ENCODE measurements at regions not wholly inside any gene's neighbourhood (a gene's known extent, or its start where the extent isn't known, plus 50 kb on each side); places are given as distances from the start of the nearest gene placed in this dataset.

DNA sequence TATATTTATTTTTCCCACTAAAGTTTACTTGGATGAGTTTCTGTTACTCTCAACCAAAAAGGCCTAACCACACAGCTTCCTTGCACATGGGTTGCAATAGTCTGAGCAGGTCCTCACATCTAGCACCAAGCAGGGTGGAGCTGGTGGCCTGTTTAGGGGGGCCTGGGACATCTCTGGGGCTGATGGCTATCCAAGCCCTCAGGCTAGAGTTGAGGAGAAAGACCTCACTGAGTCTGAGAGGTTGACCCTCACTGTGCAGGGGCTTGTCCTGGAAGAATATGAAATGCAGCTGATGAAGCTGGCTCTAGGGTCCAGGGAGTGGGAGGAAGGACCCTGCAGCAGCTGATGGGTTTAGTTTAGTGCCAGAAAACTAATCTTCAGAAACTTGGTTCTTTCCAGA is 217.1 kb upstream of the MVB12B start:
- TF ChIP-seq EP300 (conservative IDR thresholded peaks at IDR 0.05; ENCODE audit: poor library complexity, severe bottlenecking): no peak
- TF ChIP-seq POLR2AphosphoS5 (IDR thresholded peaks at IDR 0.05): no peak
- TF ChIP-seq, protein P1, sequence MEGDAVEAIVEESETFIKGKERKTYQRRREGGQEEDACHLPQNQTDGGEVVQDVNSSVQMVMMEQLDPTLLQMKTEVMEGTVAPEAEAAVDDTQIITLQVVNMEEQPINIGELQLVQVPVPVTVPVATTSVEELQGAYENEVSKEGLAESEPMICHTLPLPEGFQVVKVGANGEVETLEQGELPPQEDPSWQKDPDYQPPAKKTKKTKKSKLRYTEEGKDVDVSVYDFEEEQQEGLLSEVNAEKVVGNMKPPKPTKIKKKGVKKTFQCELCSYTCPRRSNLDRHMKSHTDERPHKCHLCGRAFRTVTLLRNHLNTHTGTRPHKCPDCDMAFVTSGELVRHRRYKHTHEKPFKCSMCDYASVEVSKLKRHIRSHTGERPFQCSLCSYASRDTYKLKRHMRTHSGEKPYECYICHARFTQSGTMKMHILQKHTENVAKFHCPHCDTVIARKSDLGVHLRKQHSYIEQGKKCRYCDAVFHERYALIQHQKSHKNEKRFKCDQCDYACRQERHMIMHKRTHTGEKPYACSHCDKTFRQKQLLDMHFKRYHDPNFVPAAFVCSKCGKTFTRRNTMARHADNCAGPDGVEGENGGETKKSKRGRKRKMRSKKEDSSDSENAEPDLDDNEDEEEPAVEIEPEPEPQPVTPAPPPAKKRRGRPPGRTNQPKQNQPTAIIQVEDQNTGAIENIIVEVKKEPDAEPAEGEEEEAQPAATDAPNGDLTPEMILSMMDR (IDR thresholded peaks at IDR 0.05; ENCODE audit: poor library complexity, severe bottlenecking): no peak
- TF ChIP-seq TAF1 (IDR thresholded peaks at IDR 0.05; ENCODE audit: low read depth): no peak
- TF ChIP-seq, protein P2, sequence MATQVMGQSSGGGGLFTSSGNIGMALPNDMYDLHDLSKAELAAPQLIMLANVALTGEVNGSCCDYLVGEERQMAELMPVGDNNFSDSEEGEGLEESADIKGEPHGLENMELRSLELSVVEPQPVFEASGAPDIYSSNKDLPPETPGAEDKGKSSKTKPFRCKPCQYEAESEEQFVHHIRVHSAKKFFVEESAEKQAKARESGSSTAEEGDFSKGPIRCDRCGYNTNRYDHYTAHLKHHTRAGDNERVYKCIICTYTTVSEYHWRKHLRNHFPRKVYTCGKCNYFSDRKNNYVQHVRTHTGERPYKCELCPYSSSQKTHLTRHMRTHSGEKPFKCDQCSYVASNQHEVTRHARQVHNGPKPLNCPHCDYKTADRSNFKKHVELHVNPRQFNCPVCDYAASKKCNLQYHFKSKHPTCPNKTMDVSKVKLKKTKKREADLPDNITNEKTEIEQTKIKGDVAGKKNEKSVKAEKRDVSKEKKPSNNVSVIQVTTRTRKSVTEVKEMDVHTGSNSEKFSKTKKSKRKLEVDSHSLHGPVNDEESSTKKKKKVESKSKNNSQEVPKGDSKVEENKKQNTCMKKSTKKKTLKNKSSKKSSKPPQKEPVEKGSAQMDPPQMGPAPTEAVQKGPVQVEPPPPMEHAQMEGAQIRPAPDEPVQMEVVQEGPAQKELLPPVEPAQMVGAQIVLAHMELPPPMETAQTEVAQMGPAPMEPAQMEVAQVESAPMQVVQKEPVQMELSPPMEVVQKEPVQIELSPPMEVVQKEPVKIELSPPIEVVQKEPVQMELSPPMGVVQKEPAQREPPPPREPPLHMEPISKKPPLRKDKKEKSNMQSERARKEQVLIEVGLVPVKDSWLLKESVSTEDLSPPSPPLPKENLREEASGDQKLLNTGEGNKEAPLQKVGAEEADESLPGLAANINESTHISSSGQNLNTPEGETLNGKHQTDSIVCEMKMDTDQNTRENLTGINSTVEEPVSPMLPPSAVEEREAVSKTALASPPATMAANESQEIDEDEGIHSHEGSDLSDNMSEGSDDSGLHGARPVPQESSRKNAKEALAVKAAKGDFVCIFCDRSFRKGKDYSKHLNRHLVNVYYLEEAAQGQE (IDR thresholded peaks at IDR 0.05; ENCODE audit: borderline replicate concordance): no peak
- no peak for TF ChIP-seq MXI1 (conservative IDR thresholded peaks at IDR 0.05; ENCODE audit: poor library complexity, severe bottlenecking)
- TF ChIP-seq SMC3 (conservative IDR thresholded peaks at IDR 0.05; ENCODE audit: poor library complexity): no peak
- no peak for TF ChIP-seq EZH2 (IDR thresholded peaks at IDR 0.05; ENCODE audit: borderline replicate concordance, insufficient read depth, low read length, poor library complexity, severe bottlenecking)
- TF ChIP-seq RAD21 (conservative IDR thresholded peaks at IDR 0.05): no peak
- Histone ChIP-seq H3F3A (ENCODE audit: insufficient read depth, low read length, poor library complexity, severe bottlenecking) (no peaks in the 10 kb centered on the region), H3K9me2 (ENCODE audit: insufficient read depth, low read length) (no peaks in the 10 kb centered on the region), H3K4me2 (ENCODE audit: low read length) (no peak overlapping the region), H2AFZ (ENCODE audit: low read depth, low read length) (no peak overlapping the region), H3K9me3 (ENCODE audit: low read length) (no peaks in the 10 kb centered on the region), H3K27me3 (ENCODE audit: insufficient read depth, low read depth, low read length) (no peaks in the 10 kb centered on the region), H3K27ac (ENCODE audit: low read length) (no peak overlapping the region), H3K79me2 (replicated peaks; ENCODE audit: insufficient read depth, low read length) (no peaks in the 10 kb centered on the region), H4K20me1 (ENCODE audit: insufficient read depth) (no peaks in the 10 kb centered on the region), H3K9ac (ENCODE audit: low read length) (no peak overlapping the region), H3K4me3 (ENCODE audit: low read length) (no peak overlapping the region), H3K36me3 (ENCODE audit: insufficient read depth, low read length) (no peaks in the 10 kb centered on the region)

DNA sequence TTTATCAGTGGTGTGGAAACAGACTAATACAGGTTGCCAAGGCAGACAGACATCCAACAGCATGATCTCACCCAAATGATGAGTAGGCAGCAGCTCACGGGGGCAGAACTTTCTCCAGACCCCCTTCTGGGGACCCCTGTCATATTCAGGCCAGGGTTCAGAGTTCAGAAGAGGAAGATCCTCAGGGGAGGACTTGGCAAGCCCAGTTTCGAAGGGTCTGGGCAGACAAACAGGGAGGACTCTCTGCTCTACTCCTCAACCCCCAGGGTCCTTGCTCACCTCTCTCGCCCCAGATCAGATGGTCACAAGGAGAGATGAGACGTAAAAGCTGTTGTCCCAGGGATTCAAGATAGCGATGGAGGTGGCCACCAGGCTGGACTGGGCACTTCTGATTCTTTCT is 215.1 kb upstream of the MVB12B start:
- Histone ChIP-seq H3F3A (ENCODE audit: insufficient read depth, low read length, poor library complexity, severe bottlenecking) (no peaks in the 10 kb centered on the region), H3K36me3 (ENCODE audit: insufficient read depth, low read length) (no peaks in the 10 kb centered on the region), H3K4me3 (ENCODE audit: low read length) (no peak overlapping the region), H3K9ac (ENCODE audit: low read length) (no peak overlapping the region), H3K79me2 (replicated peaks; ENCODE audit: insufficient read depth, low read length) (no peaks in the 10 kb centered on the region), H3K27ac (ENCODE audit: low read length) (no peak overlapping the region), H4K20me1 (ENCODE audit: insufficient read depth) (no peaks in the 10 kb centered on the region), H3K9me2 (ENCODE audit: insufficient read depth, low read length) (no peaks in the 10 kb centered on the region), H3K4me2 (ENCODE audit: low read length) (no peak overlapping the region), H3K9me3 (ENCODE audit: low read length) (no peaks in the 10 kb centered on the region), H2AFZ (ENCODE audit: low read depth, low read length) (no peak overlapping the region), H3K27me3 (ENCODE audit: insufficient read depth, low read depth, low read length) (no peaks in the 10 kb centered on the region)
- TF ChIP-seq, protein P1 (IDR thresholded peaks at IDR 0.05; ENCODE audit: poor library complexity, severe bottlenecking): no peak
- TF ChIP-seq TAF1 (IDR thresholded peaks at IDR 0.05; ENCODE audit: low read depth) (no peak), POLR2AphosphoS5 (IDR thresholded peaks at IDR 0.05) (no peak), MXI1 (conservative IDR thresholded peaks at IDR 0.05; ENCODE audit: poor library complexity, severe bottlenecking) (no peak), RAD21 (conservative IDR thresholded peaks at IDR 0.05) (no peak), EZH2 (IDR thresholded peaks at IDR 0.05; ENCODE audit: borderline replicate concordance, insufficient read depth, low read length, poor library complexity, severe bottlenecking) (no peak), SMC3 (conservative IDR thresholded peaks at IDR 0.05; ENCODE audit: poor library complexity) (no peak), EP300 (conservative IDR thresholded peaks at IDR 0.05; ENCODE audit: poor library complexity, severe bottlenecking) (no peak)
- TF ChIP-seq, protein P2 (IDR thresholded peaks at IDR 0.05; ENCODE audit: borderline replicate concordance): no peak
